Endothelial cell of umbilical vein (primary cell): ENCODE measurements at regions not wholly inside any gene's neighbourhood (a gene's known extent, or its start where the extent isn't known, plus 50 kb on each side); places are given as distances from the start of the nearest gene placed in this dataset.

ENCODE experiments used
- BruUV-seq: library from RNA; stranded (reverse); fragments of 400-500 nt; replicated peaks from 2 replicates; lab custom pipeline; 2021; lab: Mats Ljungman, UMichigan
- CTCF ChIA-PET: fragments of 300-600, 350-600 bp; sonication (Branson Sonifier 250); formaldehyde crosslinking; loops from one replicate; lab custom pipeline; 2021; ENCODE audit warnings: antibody characterized with exemption, inconsistent platforms; lab: Charles Lee
- POLR2A ChIA-PET: fragments of 300-600, 350-600 bp; sonication (Branson Sonifier 250); formaldehyde crosslinking; loops from one replicate; lab custom pipeline; 2021; ENCODE audit warnings: antibody characterized with exemption, inconsistent platforms; lab: Charles Lee
- DNase-seq: peaks from one replicate; pipeline ENCODE4 v3.0.0-alpha.2; 2011; ENCODE audit warnings: low read depth, low spot score
- FAIRE-seq: peaks from 2 replicates; lab custom pipeline; 2011; peaks lifted over from hg19 to GRCh38; lab: Jason Lieb, UNC
- H2AFZ ChIP-seq: 2 replicates; pipeline ENCODE4 v1.6.0; 2012; ENCODE audit warnings: low read depth, low read length, control low read depth, inconsistent platforms
- H3K27ac ChIP-seq: 2 replicates; pipeline ENCODE4 v1.5.1; 2011; ENCODE audit warnings: low read depth, mild to moderate bottlenecking, control low read depth, low read length, moderate library complexity; ENCODE audit not compliant: insufficient read depth
- H3K27me3 ChIP-seq, 2 experiments: 2 replicates each; pipeline versions ENCODE4 v1.6.0 to v1.6.1; 2011; ENCODE audit warnings: low read length in 2 of 2, mixed read lengths in 1 of 2; ENCODE audit not compliant: control insufficient read depth in 2 of 2, insufficient read depth in 2 of 2
- H3K36me3 ChIP-seq, 2 experiments: 2 replicates in 1 of 2; 3 replicates in 1 of 2; pipeline ENCODE4 v1.5.1; 2011; ENCODE audit warnings: low read length in 2 of 2, mild to moderate bottlenecking in 1 of 2, moderate library complexity in 1 of 2; ENCODE audit not compliant: control insufficient read depth in 2 of 2, insufficient read depth in 2 of 2; ENCODE audit errors: extremely low read depth in 1 of 2
- H3K4me1 ChIP-seq: 3 replicates; pipeline ENCODE4 v1.5.1; 2011; ENCODE audit warnings: mild to moderate bottlenecking, low read length; ENCODE audit not compliant: control insufficient read depth, insufficient read depth; ENCODE audit errors: extremely low read depth
- H3K4me2 ChIP-seq: 2 replicates; pipeline ENCODE4 v1.6.1; 2011; ENCODE audit warnings: low read length, control low read depth, mixed read lengths; ENCODE audit not compliant: insufficient read depth
- H3K4me3 ChIP-seq, 3 experiments: fragments of 200-600 bp in 1 of 3; sonication (generic), shearing (Covaris generic) in 1 of 3; replicated peaks in 1 of 3; 2 replicates each; pipeline ENCODE4 v1.5.1; 2011 to 2016; ENCODE audit warnings: control low read depth in 3 of 3, low read length in 3 of 3, mild to moderate bottlenecking in 2 of 3, inconsistent platforms in 1 of 3, low read depth in 1 of 3, moderate library complexity in 1 of 3; ENCODE audit not compliant: insufficient read depth in 1 of 3
- H3K79me2 ChIP-seq: 2 replicates; pipeline ENCODE4 v1.6.0; 2012; ENCODE audit warnings: low read length, inconsistent platforms; ENCODE audit not compliant: control insufficient read depth, insufficient read depth
- H3K9ac ChIP-seq: replicated peaks from 2 replicates; pipeline ENCODE3; 2011; ENCODE audit warnings: low read length, control low read depth; ENCODE audit not compliant: insufficient read depth; ENCODE audit errors: extremely low read depth
- H3K9me1 ChIP-seq: replicated peaks from 3 replicates; pipeline ENCODE4 v1.6.0; 2011; ENCODE audit warnings: mild to moderate bottlenecking, low read length; ENCODE audit not compliant: control insufficient read depth, insufficient read depth; ENCODE audit errors: extremely low read depth
- H3K9me3 ChIP-seq: replicated peaks from 2 replicates; pipeline ENCODE4 v1.5.1; 2012; ENCODE audit warnings: low read length, inconsistent platforms; ENCODE audit not compliant: control insufficient read depth, insufficient read depth
- H4K20me1 ChIP-seq: replicated peaks from 2 replicates; pipeline ENCODE3; 2011; ENCODE audit warnings: mild to moderate bottlenecking, low read length; ENCODE audit not compliant: control insufficient read depth, insufficient read depth; ENCODE audit errors: extremely low read depth
- CTCF ChIP-seq, 2 donors: IDR thresholded peaks; 1 replicate in 1 of 2; 2 replicates in 1 of 2; pipeline ENCODE4 v1.5.1; 2011; ENCODE audit warnings: low read length in 2 of 2, mild to moderate bottlenecking in 2 of 2, moderate library complexity in 2 of 2, control low read depth in 1 of 2, inconsistent platforms in 1 of 2, low read depth in 1 of 2; ENCODE audit not compliant: insufficient read depth in 1 of 2; ENCODE audit errors: extremely low read depth in 1 of 2
- EZH2 ChIP-seq: IDR thresholded peaks from 2 replicates; pipeline ENCODE4 v1.6.1; 2012; ENCODE audit warnings: borderline replicate concordance, low read depth, mild to moderate bottlenecking, moderate library complexity, low read length, inconsistent platforms; ENCODE audit not compliant: severe bottlenecking
- FOS ChIP-seq: IDR thresholded peaks from 2 replicates; pipeline ENCODE4 v1.6.1; 2011; ENCODE audit warnings: mild to moderate bottlenecking, low read length, moderate library complexity, borderline replicate concordance; ENCODE audit not compliant: insufficient read depth
- GATA2 ChIP-seq: IDR thresholded peaks from 2 replicates; pipeline ENCODE4 v1.7.0; 2011; ENCODE audit warnings: low read depth, mild to moderate bottlenecking, moderate library complexity, mixed read lengths, low read length; ENCODE audit not compliant: insufficient read length, insufficient read depth
- JUN ChIP-seq: IDR thresholded peaks from 2 replicates; pipeline ENCODE4 v1.6.1; 2011; ENCODE audit warnings: borderline replicate concordance, low read depth; ENCODE audit not compliant: insufficient read length, insufficient read depth
- MAX ChIP-seq: IDR thresholded peaks from 2 replicates; pipeline ENCODE4 v1.6.1; 2011; ENCODE audit not compliant: insufficient read depth, insufficient read length
- MYC ChIP-seq: IDR thresholded peaks from one replicate; pipeline ENCODE4 v1.6.1; 2011; ENCODE audit warnings: mild to moderate bottlenecking, low read depth, low read length
- POLR2A ChIP-seq: IDR thresholded peaks from 2 replicates; pipeline ENCODE4 v1.6.1; 2012; ENCODE audit warnings: low read depth, mild to moderate bottlenecking, control low read depth, low read length
- POLR2AphosphoS5 ChIP-seq: IDR thresholded peaks from 2 replicates; pipeline ENCODE4 v1.6.1; 2012; ENCODE audit warnings: low read depth, mild to moderate bottlenecking, control low read depth, low read length, moderate library complexity; ENCODE audit not compliant: insufficient read depth
- dilution Hi-C: fragments of 300-500 bp; cut with MboI; formaldehyde crosslinking; loops from one replicate; pipeline ENCODE4 v1.15.0; 2019; ENCODE audit warnings: low sequenced_read_pairs; ENCODE audit not compliant: extremely low pct_ligation_motif_present
- intact Hi-C: fragments of 100-400 bp; cut with micrococcal nuclease; formaldehyde crosslinking; loops from one replicate; pipeline ENCODE4 v1.10.0; 2022

- H3K27me3 ChIP-seq, result no peaks in the 10 kb centered on the region
- DNase-seq (no peak), FAIRE-seq (no peak)
- H3K4me1 ChIP-seq, result no peaks in the 10 kb centered on the region
- H3K9me3 ChIP-seq, result peaks cover 1% of the 10 kb centered on the region
- no TSS peak for BruUV-seq
- TF ChIP-seq JUN, result no peak
- TF ChIP-seq POLR2A, result no peak
- no peak for TF ChIP-seq CTCF (IDR thresholded peaks at IDR 0.05; ENCODE audit: extremely low read depth in 1 of 2, insufficient read depth in 1 of 2, low read depth in 1 of 2, low read length in 2 of 2)
- TF ChIP-seq FOS, result no peak
- no peak for TF ChIP-seq POLR2AphosphoS5
- TF ChIP-seq GATA2, result no peak
- TF ChIP-seq MAX, result no peak
- no peak for TF ChIP-seq EZH2
- no peak for TF ChIP-seq MYC
- no peaks in the 10 kb centered on the region for H3K36me3 ChIP-seq
- H4K20me1 ChIP-seq, result no peaks in the 10 kb centered on the region
- ChIA-PET CTCF (no interaction called here), POLR2A (no interaction called here)
- dilution Hi-C loops (no loop called here), intact Hi-C loops (no loop called here)
- H3K4me2 ChIP-seq, result no peak overlapping the region
- no peak overlapping the region for H2AFZ ChIP-seq
- no peak overlapping the region for H3K9ac ChIP-seq
- no peak overlapping the region for H3K4me3 ChIP-seq
- H3K79me2 ChIP-seq, result no peaks in the 10 kb centered on the region
- no peak overlapping the region for H3K27ac ChIP-seq
- H3K9me1 ChIP-seq, result no peaks in the 10 kb centered on the region
Measured at GRCh38 chr4:13250263-13250662, 233.9 kb downstream of the RAB28 start.
